GM08714 (cell line): ENCODE measurements at regions not wholly inside any gene's neighbourhood (a gene's known extent, or its start where the extent isn't known, plus 50 kb on each side); places are given as distances from the start of the nearest gene placed in this dataset.

Experiments used
- H3K4me3 ChIP-seq: fragments of 200-500 bp; sonication (Bioruptor generic); 2 replicates; pipeline ENCODE4 v1.5.1; 2014; ENCODE audit warnings: mild to moderate bottlenecking, low read length, inconsistent platforms
- ZNF274 ChIP-seq: IDR thresholded peaks from 2 replicates; pipeline ENCODE4 v1.6.1; 2012; ENCODE audit warnings: mild to moderate bottlenecking, low read depth, low read length

DNA sequence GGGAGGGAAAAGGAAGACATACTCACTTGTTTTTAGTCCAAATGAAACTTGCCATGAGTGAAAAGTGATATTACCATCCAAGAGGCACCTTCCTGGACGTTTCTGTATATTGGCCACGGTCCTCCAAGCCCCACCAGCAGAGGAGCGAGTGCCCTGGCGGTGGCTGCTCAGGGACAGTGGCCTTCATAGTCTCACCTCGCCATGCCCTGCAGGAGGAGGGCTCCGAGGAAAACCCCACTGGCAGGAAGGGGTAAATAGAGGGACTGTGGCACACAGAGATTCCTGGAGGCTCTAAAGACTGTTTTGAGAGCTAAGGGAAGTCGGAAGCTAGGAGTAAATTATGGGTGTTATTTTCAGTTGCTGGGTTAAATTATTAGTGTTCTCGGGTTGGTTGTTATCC is 98.4 kb upstream of the UBL3 start:
- no peak overlapping the region for H3K4me3 ChIP-seq
- TF ChIP-seq ZNF274 = no peak

DNA sequence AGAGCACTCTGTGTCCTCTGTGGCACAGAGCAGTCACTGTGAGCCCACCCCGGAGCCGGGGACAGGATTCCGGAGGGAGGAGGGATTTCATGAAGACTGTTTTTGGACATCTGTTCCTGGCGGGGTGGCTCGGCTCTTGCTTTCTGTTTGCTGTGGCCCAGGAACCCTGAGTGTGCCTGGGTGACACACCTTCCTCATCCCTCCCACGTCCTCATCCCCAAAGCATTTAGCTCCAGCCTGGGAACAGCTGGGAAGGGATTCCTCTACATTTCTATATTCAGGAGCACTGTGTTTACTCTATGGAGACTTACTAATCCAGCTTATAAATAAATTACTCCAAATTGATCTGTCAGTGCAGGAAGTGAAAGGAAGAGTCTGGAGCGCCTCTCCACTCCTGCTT is 97.8 kb upstream of the UBL3 start:
- no peak for TF ChIP-seq ZNF274
- H3K4me3 ChIP-seq = no peak overlapping the region

DNA sequence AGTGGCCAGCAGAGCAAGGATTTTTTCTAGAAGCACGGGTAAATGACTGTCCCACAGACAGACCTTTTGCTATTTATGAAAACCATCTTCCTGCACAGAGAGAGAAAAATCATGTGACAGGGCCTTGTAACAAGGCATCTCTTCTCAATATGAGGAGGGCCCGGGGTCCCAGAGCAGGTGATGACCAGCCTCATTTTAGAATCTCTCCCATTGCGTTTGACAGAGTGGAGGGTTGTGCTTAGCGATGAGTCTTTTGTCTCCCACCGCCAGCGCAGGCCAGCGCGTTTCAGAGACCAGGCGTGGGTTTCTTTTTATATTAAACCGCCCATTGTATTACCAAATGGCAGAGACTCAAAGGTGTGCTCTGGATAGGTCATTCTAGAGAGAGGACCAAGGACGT is 97.4 kb upstream of the UBL3 start:
- TF ChIP-seq ZNF274 = no peak
- H3K4me3 ChIP-seq = no peak overlapping the region

DNA sequence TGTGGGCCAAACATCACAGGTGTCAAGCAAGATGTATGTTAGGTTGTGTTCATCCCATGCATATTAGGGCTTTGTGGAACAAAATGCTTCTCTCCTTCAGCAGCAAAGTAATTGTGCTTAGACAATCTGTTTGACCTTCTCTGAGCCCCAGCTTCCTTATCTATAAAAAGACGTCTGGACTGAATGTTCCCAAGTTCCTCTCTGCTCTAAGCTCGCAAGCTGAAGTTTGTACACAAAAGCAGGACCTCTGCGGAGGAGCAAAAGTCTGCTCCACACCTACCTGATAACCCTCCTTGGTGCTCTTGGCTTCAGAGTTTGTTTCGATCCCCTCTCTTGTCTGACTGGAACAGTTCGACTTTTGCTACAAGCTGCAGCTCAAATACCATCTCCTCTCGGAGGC is 95.7 kb upstream of the UBL3 start:
- no peak for TF ChIP-seq ZNF274
- H3K4me3 ChIP-seq = no peak overlapping the region

DNA sequence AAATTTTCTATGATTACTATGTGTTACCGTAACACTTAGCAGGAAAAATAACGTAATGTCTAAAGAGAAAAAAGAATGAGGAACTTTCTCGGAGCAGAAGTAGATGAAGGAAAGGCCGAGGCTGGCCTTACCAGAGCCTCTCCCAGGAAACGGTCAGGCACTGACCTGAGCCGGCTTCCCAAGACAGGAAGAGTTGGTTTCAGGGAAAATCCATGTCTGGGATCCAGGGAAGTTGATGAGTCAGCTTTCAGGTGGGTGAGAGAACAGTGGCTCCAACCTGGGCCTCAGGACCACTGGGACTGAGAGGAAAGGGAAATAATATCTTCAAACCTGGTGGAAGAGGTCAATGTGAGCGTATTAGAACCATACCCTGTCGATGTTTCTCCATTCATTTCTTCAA is 93.3 kb upstream of the UBL3 start:
- TF ChIP-seq ZNF274 = no peak
- no peak overlapping the region for H3K4me3 ChIP-seq

DNA sequence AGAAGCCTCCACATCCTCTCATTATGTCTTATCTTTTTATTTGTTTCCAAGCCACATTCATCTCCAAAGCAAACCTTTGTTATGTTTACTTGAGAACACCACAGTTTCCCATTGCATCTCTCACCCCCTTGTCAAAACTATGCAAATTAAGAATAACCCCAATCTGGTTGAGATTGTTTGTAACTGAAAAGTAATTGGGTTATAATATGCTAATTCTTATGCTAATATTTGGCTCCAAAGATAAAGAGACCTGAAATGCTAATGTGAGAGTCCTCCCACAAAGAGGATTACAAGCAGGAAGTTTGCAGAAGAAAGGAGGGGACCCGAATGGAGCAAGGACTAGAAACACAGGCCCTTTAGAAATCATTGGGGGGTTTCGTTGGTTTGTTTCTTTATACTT is 92.9 kb upstream of the UBL3 start:
- TF ChIP-seq ZNF274 = no peak
- H3K4me3 ChIP-seq = no peak overlapping the region

DNA sequence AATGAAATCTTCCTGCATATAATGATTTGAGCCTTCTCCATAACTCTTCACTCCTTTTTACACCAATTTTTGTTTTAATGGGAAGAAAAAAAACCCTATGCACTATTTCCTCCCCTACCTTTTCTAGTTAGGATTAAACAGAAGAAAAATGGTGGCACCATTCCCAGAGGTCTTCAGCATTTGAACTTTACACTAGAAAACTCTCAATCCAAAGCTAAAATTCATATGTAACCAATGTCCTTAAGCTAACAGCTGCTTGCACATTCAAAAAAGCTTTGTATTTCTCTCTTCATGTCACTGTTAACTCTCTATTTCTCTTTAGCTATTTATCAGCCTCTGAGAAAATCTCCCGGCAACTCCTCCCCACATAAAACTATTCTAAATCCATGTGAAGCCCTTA is 90.3 kb upstream of the UBL3 start:
- no peak for TF ChIP-seq ZNF274
- H3K4me3 ChIP-seq = no peak overlapping the region

DNA sequence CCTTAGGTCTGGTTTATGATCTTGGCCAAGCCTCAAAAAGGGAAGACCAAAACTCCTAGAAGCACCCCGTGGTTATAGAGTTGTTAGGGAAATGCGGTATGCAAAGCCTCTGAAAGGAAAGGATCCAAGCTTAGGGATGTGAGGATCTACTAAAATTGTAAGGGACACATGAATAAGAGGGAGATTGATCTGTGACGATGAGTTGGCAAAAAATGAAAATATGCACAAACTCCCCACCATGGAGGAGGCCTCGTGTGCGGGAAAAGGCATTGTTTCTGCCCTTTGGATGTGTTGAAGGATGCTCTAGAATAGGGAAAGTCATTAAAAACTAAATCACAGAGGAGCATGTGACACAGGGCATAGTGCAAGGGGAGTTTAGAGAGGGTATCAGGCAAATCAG is 88.7 kb upstream of the UBL3 start:
- no peak for TF ChIP-seq ZNF274
- no peak overlapping the region for H3K4me3 ChIP-seq

DNA sequence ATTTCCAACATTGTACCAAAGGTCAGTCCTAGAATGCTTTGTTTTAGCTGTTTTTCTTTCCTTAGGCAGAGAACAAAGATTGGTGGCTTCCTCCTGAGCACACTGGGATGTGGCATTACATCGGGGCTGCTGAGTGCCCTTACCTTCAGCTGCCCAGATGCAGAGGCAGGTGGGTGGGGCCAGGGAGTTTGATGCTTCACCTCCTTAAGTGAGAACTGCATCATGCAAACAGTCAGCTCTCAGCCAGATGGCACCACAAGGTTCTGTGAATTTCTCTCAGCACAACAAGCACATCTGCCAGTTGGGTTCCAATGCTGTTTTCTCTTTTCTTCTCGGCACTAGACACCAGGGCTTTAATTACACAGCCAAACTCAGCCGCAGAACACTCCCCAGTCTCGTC is 87.4 kb upstream of the UBL3 start:
- TF ChIP-seq ZNF274 = no peak
- H3K4me3 ChIP-seq = no peak overlapping the region

DNA sequence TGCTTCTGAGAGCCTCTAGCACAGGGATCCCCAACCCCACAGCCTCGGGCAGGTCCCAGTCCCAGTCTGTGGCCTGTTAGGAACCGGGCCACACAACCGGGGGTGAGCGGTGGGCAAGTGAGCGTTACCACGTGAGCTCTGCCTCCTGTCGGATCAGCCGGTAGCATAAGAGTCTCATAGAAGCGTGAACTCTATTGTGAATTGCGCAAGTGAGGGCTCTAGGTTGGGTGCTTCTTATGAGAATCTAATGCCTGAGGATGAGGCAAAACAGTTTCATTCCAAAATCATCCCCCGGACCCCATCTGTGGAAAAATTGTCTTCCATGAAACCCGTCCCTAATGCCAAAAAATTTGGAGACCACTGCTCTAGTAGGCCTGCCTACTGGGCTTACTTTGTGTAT is 87.0 kb upstream of the UBL3 start:
- no peak overlapping the region for H3K4me3 ChIP-seq
- TF ChIP-seq ZNF274 = no peak

DNA sequence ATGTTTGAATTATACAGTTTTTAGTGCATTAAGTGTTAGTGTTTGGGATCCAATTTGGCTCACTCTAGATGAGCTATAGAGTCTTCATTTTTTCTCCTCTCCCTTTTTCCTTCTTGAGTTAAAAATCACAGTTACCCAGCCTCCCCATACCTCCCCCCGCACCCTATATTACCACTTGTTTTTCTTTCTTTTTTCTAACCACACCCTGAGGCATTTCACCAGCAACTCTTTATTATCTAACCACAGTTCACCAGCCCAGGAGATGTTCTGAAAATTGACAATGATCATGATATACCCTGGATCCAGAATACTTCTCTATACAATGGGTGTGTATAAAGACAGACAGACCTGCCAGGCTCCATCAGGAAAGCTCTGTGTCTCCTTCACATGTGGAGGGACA is 86.5 kb upstream of the UBL3 start:
- H3K4me3 ChIP-seq = no peak overlapping the region
- no peak for TF ChIP-seq ZNF274

DNA sequence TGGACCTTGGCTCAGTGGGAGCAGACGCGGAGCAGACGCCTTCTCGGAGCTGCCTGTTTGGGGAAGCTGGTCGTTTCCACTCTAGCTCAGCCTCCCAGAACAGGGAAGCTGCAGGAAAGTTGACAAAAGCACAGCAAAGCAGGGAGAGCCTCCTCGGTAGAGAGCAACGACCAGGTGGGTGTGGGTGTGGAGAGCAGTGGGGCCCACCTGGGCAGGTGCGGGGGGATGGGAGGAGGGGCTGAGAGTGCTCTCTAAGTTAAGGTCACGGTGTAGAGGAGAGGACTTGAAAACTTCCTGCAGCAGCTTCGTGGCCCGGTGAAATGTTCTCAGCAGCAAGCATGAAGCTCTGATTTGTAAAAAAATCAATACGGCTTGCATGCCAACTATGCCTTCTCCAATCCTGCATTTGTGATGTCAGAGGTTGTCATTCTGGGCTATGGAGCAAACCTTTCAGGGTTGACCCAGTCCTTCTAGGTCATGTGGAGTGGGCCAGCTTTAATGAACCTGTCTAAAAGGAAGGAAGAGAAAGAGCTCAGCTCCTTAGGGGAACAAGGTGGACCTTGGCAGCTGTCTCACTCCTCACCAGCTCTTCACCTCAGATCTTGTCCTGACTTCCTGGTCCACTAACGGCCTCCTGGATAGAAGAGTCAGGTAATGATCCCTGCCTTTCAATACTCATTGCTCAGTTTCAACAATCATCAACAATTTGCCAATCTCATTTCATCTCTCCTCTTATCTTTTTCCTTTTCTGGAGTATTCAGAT is 85.8 kb upstream of the UBL3 start:
- no peak overlapping the region; the same call in 1 of the 2 replicates for H3K4me3 ChIP-seq
- TF ChIP-seq ZNF274 = no peak

DNA sequence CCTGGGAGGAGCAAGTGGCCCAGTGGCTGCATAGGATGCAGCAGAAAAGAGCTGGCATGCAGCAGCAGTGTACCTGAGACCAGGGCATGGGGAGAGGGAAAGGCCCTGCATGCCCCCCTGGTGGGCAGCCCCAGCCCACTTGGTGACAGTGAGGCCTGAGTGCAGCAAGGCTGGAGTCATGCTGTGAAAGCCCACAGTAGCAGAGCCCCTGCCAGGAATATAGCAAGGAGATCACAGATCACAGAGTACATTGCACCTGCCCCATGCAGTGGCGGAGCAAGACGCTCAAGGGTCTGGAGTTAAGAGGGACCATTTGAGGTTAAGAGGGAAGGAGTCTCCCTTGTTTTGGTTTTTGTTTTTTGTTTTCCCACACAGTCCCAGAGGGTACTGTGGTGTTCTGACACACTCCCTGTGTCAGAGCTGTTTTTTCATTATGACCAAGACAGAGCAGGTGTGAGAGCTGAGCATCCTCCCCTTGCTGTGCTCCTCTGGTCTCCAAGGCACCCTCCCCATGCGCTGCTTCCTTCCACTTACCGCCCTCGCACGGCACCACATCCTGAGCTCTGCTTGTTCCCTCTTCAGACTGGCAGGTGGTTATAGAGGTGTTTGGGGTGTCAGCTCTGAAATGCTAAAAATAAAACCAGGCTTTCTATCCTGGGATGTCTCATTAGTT is 85.0 kb upstream of the UBL3 start:
- TF ChIP-seq ZNF274 = no peak
- H3K4me3 ChIP-seq = no peak overlapping the region; the same call in 1 of the 2 replicates

DNA sequence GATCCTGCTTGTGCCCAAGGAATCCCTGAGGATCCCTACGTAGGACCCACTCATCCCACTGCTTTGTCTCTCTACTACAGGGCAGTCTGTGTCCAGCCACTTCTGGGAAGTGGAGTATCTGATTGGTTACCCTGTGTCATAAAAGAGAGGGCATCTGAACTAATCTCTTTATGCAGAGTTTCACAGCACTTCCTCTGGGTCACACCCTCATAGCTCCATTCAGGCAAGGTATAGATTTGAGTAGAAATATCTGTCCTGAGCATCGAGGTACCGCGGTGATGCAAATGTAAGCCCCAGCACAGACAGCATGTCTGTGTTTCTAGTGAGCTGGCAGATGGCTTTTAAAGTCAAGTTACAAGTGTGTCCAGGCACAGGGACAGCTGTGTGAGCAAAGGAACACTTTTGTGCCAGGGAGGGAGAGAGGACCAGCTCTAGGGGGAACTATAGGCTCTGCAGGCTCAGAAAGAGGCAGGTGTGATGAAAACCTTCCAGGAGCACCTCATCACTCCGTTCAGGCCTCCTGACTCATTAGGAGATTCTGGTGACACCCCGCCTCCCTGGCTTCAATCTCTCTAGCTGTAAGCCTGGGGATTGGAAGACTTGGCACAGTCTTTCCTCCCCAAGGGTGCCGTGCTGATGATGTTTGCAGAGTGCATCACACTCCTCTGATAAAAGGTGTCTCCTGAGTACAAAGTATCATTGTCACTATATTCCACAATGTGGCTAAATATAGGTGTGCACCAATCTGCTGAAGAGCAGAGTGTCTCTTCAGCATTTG is 84.3 kb upstream of the UBL3 start:
- H3K4me3 ChIP-seq = no peak overlapping the region
- no peak for TF ChIP-seq ZNF274

DNA sequence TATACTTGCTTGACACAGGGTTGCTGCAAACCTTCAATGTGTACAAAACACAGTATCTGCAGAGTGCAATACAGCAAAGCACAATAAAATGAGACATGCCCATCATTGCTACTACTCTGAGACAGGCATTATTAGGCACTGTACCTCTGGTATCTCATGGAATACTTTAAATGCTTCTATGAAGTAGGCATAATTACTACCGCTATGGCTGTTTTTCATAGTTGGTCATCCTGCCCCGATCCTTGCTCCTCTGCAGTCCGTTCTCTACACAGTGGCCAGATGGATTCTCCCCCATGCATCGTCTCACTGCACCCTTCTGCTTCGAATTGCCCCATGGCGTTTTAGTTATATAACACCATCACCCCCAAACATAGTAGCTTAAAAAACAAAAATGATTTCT is 83.0 kb upstream of the UBL3 start:
- H3K4me3 ChIP-seq = no peak overlapping the region

More for the DNA sequence above, 83.0 kb upstream of the UBL3 start:
- no peak for TF ChIP-seq ZNF274
